Parathyroid adenoma (tissue), 2 donors: ENCODE measurements at regions not wholly inside any gene's neighbourhood (a gene's known extent, or its start where the extent isn't known, plus 50 kb on each side); places are given as distances from the start of the nearest gene placed in this dataset.

Experiments
- H2AFZ ChIP-seq: fragments of 300-600 bp; sonication (generic); one replicate; pipeline ENCODE4 v1.7.0; 2017; ENCODE audit warnings: antibody characterized with exemption, mild to moderate bottlenecking
- H3K27ac ChIP-seq: fragments of 300-600 bp; sonication (generic); one replicate; pipeline ENCODE4 v1.7.0; 2017
- H3K27me3 ChIP-seq: fragments of 300-600 bp; sonication (generic); one replicate; pipeline ENCODE4 v1.7.0; 2017; ENCODE audit warnings: low read length; ENCODE audit not compliant: control insufficient read depth, insufficient read depth
- H3K36me3 ChIP-seq: fragments of 300-600 bp; sonication (generic); one replicate; pipeline ENCODE4 v1.7.0; 2017; ENCODE audit warnings: low read length; ENCODE audit not compliant: control insufficient read depth, insufficient read depth
- H3K4me1 ChIP-seq: fragments of 300-600 bp; sonication (generic); one replicate; pipeline ENCODE4 v1.7.0; 2017; ENCODE audit warnings: control low read depth
- H3K4me2 ChIP-seq: fragments of 300-600 bp; sonication (generic); one replicate; pipeline ENCODE4 v1.7.0; 2017; ENCODE audit warnings: low read length
- H3K4me3 ChIP-seq: fragments of 300-600 bp; sonication (generic); one replicate; pipeline ENCODE4 v1.7.0; 2017; ENCODE audit warnings: low read depth, low read length
- H3K79me2 ChIP-seq: fragments of 300-600 bp; sonication (generic); one replicate; pipeline ENCODE4 v1.7.0; 2017; ENCODE audit warnings: control low read depth
- H3K9ac ChIP-seq: fragments of 300-600 bp; sonication (generic); one replicate; pipeline ENCODE4 v1.7.0; 2017; ENCODE audit warnings: mild to moderate bottlenecking
- H3K9me3 ChIP-seq: fragments of 300-600 bp; sonication (generic); one replicate; pipeline ENCODE4 v1.7.0; 2017; ENCODE audit warnings: low read length; ENCODE audit not compliant: control insufficient read depth
- TF ChIP-seq, protein P1 (sequence below): fragments of 300-600 bp; sonication (generic); IDR thresholded peaks from one replicate; pipeline ENCODE4 v1.7.0; 2017; ENCODE audit warnings: antibody characterized with exemption, mild to moderate bottlenecking
- donor health status: primary hyperparathyroidism.

DNA sequence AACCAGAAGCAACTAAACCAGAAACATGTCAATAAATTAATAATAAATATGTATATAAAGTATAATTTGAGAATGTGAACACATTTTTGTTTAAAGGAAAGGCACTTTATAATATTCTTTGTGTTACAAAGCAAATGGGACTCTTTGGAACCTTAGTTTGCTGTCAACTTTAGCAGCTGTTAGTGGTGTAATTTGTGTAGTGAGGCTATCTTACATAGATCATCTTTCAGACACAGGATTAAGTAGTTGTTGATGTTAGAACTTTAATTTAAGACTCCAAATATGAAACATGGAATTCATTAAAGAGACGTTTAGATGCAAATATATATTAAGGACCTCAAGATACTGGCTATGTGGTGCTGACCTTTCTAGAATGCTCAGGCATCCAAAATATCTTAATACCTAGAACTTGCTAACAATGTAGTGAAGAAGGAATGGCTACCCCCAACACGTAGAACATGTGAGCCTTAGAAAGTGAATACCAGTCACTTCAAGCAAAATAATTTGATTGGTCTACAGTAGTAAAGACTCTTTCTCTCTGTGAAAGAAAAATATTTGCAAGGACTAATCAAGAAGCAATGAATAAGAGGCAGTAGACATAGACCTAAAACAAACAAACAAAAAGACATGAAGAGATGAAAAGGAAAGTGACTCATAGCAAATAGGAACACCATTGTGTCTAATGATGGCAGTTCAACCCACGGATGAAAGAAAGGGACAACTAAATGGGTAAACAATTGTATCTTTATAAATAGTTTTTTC lies 811.4 kb downstream of the USP25 start:
- Histone ChIP-seq H3K9ac (no peak overlapping the region), H3K9me3 (no peaks in the 10 kb centered on the region), H3K36me3 (no peaks in the 10 kb centered on the region), H3K79me2 (no peaks in the 10 kb centered on the region), H3K4me2 (no peak overlapping the region), H2AFZ (no peak overlapping the region), H3K4me1 (no peaks in the 10 kb centered on the region), H3K27me3 (no peaks in the 10 kb centered on the region), H3K4me3 (no peak overlapping the region), H3K27ac (no peak overlapping the region)
- TF ChIP-seq, protein P1, sequence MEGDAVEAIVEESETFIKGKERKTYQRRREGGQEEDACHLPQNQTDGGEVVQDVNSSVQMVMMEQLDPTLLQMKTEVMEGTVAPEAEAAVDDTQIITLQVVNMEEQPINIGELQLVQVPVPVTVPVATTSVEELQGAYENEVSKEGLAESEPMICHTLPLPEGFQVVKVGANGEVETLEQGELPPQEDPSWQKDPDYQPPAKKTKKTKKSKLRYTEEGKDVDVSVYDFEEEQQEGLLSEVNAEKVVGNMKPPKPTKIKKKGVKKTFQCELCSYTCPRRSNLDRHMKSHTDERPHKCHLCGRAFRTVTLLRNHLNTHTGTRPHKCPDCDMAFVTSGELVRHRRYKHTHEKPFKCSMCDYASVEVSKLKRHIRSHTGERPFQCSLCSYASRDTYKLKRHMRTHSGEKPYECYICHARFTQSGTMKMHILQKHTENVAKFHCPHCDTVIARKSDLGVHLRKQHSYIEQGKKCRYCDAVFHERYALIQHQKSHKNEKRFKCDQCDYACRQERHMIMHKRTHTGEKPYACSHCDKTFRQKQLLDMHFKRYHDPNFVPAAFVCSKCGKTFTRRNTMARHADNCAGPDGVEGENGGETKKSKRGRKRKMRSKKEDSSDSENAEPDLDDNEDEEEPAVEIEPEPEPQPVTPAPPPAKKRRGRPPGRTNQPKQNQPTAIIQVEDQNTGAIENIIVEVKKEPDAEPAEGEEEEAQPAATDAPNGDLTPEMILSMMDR = no peak

DNA sequence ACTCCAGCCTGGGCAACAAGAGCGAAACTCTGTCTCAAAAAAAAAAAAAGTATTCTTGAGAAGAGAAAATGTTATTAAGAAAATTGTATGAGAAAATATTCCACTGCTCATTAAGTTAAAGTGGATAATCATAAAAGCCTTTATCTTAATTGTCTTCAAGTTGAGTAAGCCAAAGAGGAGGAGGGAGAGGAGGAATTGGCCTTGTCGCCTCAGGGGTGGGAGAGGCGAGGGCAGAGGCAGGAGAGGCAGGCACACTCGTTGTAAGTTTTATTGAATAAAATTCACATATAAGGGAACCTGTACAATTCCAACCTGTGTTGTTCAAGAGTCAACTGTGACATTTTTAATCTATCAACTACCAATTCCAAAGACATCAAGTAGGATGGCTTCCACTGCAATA lies 820.3 kb downstream of the USP25 start:
- no peaks in the 10 kb centered on the region for H3K36me3 ChIP-seq
- no peak overlapping the region for H3K4me3 ChIP-seq
- no peak overlapping the region for H2AFZ ChIP-seq
- no peak overlapping the region for H3K9ac ChIP-seq
- no peak overlapping the region for H3K4me2 ChIP-seq
- no peaks in the 10 kb centered on the region for H3K9me3 ChIP-seq
- H3K27ac ChIP-seq = no peak overlapping the region
- H3K4me1 ChIP-seq = no peaks in the 10 kb centered on the region
- no peaks in the 10 kb centered on the region for H3K79me2 ChIP-seq
- H3K27me3 ChIP-seq = no peaks in the 10 kb centered on the region
- TF ChIP-seq, protein P1 = no peak

DNA sequence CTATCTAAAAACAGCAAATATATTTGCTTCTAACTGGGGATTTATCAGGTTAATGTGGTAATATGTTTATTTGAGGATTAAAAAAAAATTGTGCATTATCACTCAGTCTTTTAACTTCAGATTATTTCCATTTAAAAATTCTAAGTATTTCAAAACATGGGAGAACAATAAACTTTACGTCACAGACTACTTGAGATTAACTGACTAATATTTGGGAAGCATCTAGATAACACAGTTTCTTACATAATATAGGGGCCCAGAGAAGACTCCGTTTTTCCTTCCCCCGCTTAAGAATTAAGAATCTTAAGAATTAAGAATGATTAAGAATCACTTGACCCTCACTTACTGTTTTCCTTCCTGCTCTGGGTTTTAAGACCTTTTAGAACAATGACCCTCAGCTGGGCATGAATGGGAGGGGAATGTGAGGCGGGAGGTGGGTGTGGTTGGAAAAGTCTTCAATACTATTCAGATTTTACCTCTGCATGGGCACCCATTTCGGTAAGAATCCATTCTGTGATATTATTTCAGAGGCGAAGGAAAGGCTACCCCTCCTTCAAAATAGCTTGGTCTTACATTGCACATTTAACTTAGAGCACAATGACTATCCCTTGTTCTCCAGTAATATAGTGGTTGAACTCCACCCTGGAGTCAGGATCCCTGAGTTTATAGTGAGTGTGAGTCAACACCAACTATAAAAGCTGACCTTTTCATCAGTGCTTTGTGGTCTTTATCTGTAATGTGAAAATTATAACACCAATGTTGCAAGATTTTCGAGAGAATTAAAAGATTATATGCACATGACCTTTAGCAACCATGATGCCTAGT lies 821.3 kb downstream of the USP25 start:
- no peaks in the 10 kb centered on the region for H3K9me3 ChIP-seq
- H3K4me2 ChIP-seq = no peak overlapping the region
- no peak overlapping the region for H3K27ac ChIP-seq
- H2AFZ ChIP-seq = no peak overlapping the region
- no peak overlapping the region for H3K4me3 ChIP-seq
- H3K27me3 ChIP-seq = no peaks in the 10 kb centered on the region
- H3K9ac ChIP-seq = no peak overlapping the region
- TF ChIP-seq, protein P1 = no peak
- no peaks in the 10 kb centered on the region for H3K4me1 ChIP-seq
- no peaks in the 10 kb centered on the region for H3K79me2 ChIP-seq
- H3K36me3 ChIP-seq = no peaks in the 10 kb centered on the region

DNA sequence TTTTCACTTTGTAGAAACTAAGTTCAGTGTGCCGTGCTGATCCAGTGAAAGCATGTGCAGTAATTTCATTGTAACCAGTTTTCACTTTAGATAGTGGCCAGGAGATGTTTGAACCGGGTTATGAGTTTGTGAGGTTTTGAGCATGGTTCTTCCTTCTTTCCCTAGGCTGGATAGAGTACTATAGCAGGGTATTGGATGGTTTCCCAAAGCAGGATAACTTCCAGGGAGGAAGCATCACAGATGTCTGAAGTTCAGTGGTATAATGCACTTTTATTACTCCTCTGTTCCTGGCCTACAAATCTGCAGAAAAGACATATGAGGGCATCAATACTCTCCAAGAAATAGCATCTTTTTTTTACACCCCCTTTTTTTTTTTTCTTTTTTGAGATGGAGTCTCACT lies 823.1 kb downstream of the USP25 start:
- Histone ChIP-seq H2AFZ (no peak overlapping the region), H3K79me2 (no peaks in the 10 kb centered on the region), H3K4me2 (no peak overlapping the region), H3K27me3 (no peaks in the 10 kb centered on the region), H3K27ac (no peak overlapping the region), H3K4me3 (no peak overlapping the region), H3K9ac (no peak overlapping the region), H3K9me3 (no peaks in the 10 kb centered on the region), H3K4me1 (no peaks in the 10 kb centered on the region), H3K36me3 (no peaks in the 10 kb centered on the region)
- TF ChIP-seq, protein P1 = no peak
